Upper lobe of left lung (tissue), 6 donors: ENCODE measurements at regions not wholly inside any gene's neighbourhood (a gene's known extent, or its start where the extent isn't known, plus 50 kb on each side); places are given as distances from the start of the nearest gene placed in this dataset.
A peak's percentile ranks its signal among the peaks of the same experiment; 100 is the strongest.

ENCODE experiments used
- ATAC-seq, 2 donors: fragments of 200-7000 bp; cut with Tn5 transposase; one replicate each; pipeline ENCODE4 v1.9.1; 2022; ENCODE audit warnings: mild to moderate bottlenecking in 2 of 2, moderate library complexity in 2 of 2; ENCODE audit not compliant: low FRiP score in 2 of 2
- DNase-seq, 2 donors: peaks; one replicate each; pipeline ENCODE4 v3.0.0-alpha.2; 2019 to 2020
- H3K27ac ChIP-seq, 4 donors: fragments of 200-600 bp; sonication (generic); one replicate each; pipeline ENCODE4 v1.5.1; 2016 to 2019
- H3K27me3 ChIP-seq, 4 donors: fragments of 200-600 bp; sonication (generic); one replicate each; pipeline ENCODE4 v1.5.1; 2017 to 2019
- H3K36me3 ChIP-seq, 4 donors: fragments of 200-600 bp; sonication (generic); one replicate each; pipeline ENCODE4 v1.5.1; 2016 to 2019
- H3K4me1 ChIP-seq, 4 donors: fragments of 200-600 bp; sonication (generic); one replicate each; pipeline ENCODE4 v1.5.1; 2018 to 2019
- H3K4me3 ChIP-seq, 4 donors: fragments of 200-600 bp; sonication (generic); one replicate each; pipeline ENCODE4 v1.5.1; 2017 to 2019; ENCODE audit warnings: mild to moderate bottlenecking in 2 of 4, moderate library complexity in 1 of 4
- H3K9me3 ChIP-seq, 4 donors: fragments of 200-600 bp; sonication (generic); one replicate each; pipeline ENCODE4 v1.5.1; 2018 to 2019
- CTCF ChIP-seq, 6 experiments: fragments of 450-650 bp in 4 of 6; fragments of 200-600 bp in 2 of 6; sonication (generic) in 2 of 6; IDR thresholded peaks; one replicate each; pipeline ENCODE4 v1.5.1; 2016 to 2019; ENCODE audit warnings: antibody characterized with exemption in 6 of 6
- EP300 ChIP-seq, 4 donors: sonication (generic); formaldehyde crosslinking; IDR thresholded peaks; one replicate each; pipeline ENCODE4 v1.5.1; 2017; ENCODE audit warnings: antibody characterized with exemption in 4 of 4, control low read depth in 2 of 4
- POLR2A ChIP-seq, 4 donors: fragments of 450-650 bp; IDR thresholded peaks; one replicate each; pipeline ENCODE4 v1.5.1; 2016 to 2017; ENCODE audit warnings: antibody characterized with exemption in 4 of 4, mild to moderate bottlenecking in 2 of 4
- POLR2AphosphoS5 ChIP-seq, 2 donors: sonication (generic); formaldehyde crosslinking; IDR thresholded peaks; one replicate each; pipeline ENCODE4 v1.5.1; 2017; ENCODE audit warnings: antibody characterized with exemption in 2 of 2
- WGBS, 2 donors: methylation state at CpG; one replicate each; pipeline ENCODE4 v1.1.5; 2017 to 2018; 5-methylcytosine and 5-hydroxymethylcytosine counted together
- donor health status: DM: no; HTN: no; CAD: no; lungs with moderate emphysema.
- donor health status: DM: no; HTN: yes; CAD: no; lungs with severe emphysema.

GRCh38 chr22:25389541-25389919 lies 170.1 kb downstream of the CRYBB2 start:
- H3K4me1 ChIP-seq = peaks cover 15 to 36% (median 20%) of the 10 kb centered on the region in 4 donors
- H3K9me3 ChIP-seq = no peaks in the 10 kb centered on the region
- DNase-seq (no peak), ATAC-seq (no peak)
- TF ChIP-seq EP300 (IDR thresholded peaks at IDR 0.05) = no peak
- TF ChIP-seq CTCF (IDR thresholded peaks at IDR 0.05) = no peak
- TF ChIP-seq POLR2AphosphoS5 (IDR thresholded peaks at IDR 0.05) = no peak
- no peak for TF ChIP-seq POLR2A (IDR thresholded peaks at IDR 0.05)
- H3K27ac ChIP-seq = no peak overlapping the region
- H3K27me3 ChIP-seq = no peaks in the 10 kb centered on the region
- 88 to 92% methylated on average over 10 to 11 of the region's 11 CpGs for WGBS, 2 donors
- H3K36me3 ChIP-seq = no peaks in the 10 kb centered on the region
- H3K4me3 ChIP-seq = no peak overlapping the region

DNA sequence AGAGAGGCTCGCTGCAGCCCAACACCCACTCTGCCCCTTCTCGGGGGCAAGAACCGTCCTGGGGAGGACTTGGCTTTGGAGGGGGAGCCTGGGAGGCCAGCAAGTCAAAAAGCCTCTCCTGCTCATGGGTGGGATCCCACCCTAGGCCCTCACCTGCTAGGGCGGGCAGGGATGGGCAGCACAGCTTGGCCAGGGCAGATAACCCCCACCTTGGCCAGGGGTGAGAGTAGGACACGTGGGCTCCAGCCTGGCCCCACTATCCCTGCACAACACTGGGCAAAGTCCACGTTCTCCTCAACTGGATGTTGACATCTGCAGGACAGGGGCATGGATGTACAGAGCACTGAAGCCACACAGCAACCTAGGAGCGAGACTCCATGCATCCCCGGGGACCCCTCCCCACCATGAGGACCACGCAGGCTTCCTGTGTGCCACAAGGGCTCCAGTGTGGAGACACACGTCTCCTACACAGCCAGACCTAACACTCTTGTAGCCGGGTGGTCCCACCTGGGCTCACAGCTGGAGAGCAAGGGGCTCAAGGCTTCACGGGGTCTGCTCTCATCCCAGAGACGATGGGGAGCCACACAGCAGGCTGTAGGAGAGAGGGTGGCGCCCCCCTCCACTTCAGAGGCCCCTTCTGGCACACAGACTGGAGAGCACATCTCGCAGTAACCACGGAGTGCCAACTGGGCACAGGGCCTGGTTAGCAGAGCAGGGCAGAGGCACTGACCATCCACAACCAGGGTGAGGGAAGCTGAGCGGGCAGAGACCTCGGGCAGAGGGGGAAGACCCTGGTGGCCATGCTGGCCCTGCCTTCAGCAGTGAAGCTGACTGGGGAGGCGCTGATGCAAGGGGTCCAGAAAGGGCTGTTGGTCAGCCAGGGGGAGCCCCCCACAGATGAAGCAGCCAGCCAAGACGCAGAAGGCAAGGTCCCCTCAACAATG lies 171.1 kb downstream of the CRYBB2 start:
- TF ChIP-seq EP300 (IDR thresholded peaks at IDR 0.05) (no peak), CTCF (IDR thresholded peaks at IDR 0.05) (no peak)
- Histone ChIP-seq H3K4me3 (no peak overlapping the region), H3K9me3 (no peaks in the 10 kb centered on the region), H3K36me3 (no peaks in the 10 kb centered on the region), H3K27me3 (no peaks in the 10 kb centered on the region), H3K4me1 (peaks cover 15 to 36% (median 20%) of the 10 kb centered on the region in 4 donors), H3K27ac (no peak overlapping the region)
- DNase-seq (no peak), ATAC-seq (no peak)
- 80 to 89% methylated on average over 1 to 17 of the region's 20 CpGs for WGBS, 2 donors

DNA sequence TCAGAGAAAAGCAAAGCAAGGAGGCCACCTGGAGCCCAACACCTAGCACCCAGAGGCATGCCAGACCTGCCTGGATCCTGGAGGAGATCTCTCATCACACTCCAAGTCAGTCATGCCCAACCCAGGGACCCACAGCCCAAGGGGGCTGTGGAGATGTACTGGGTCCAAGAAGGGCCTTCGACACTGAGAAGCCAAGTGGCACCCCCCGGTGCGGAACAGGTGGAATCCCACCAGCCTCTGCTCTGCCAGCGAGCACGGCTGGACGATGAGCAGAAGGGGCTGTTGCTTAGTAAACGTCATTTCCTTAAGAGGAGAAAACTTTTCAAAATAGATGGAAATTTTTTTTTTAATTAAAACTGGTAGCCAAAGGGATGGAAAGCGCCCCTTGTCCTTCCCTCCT lies 171.9 kb upstream of the GRK3 start:
- no peak overlapping the region for H3K4me3 ChIP-seq
- no peaks in the 10 kb centered on the region for H3K9me3 ChIP-seq
- DNase-seq (no peak), ATAC-seq (no peak)
- no peak overlapping the region for H3K27ac ChIP-seq
- no peaks in the 10 kb centered on the region for H3K36me3 ChIP-seq
- H3K27me3 ChIP-seq = no peaks in the 10 kb centered on the region
- TF ChIP-seq POLR2A (IDR thresholded peaks at IDR 0.05) (no peak), CTCF (IDR thresholded peaks at IDR 0.05) (no peak), EP300 (IDR thresholded peaks at IDR 0.05) (no peak), POLR2AphosphoS5 (IDR thresholded peaks at IDR 0.05) (no peak)
- WGBS, 2 donors = 96 to 98% methylated on average over 8 of the region's 8 CpGs
- peaks cover 11 to 36% (median 22%) of the 10 kb centered on the region in 4 donors for H3K4me1 ChIP-seq

- no peak overlapping the region for H3K27ac ChIP-seq
- peaks cover 11 to 42% (median 28%) of the 10 kb centered on the region in 4 donors for H3K4me1 ChIP-seq
- no peak for TF ChIP-seq CTCF (IDR thresholded peaks at IDR 0.05)
- 92 to 97% methylated on average over 6 to 15 of the region's 15 CpGs for WGBS, 2 donors
- ATAC-seq (peak in 1 of 2 donors; percentile 8), DNase-seq (peak in 1 of 2 donors; percentile 65)
- no peaks in the 10 kb centered on the region for H3K9me3 ChIP-seq
- no peaks in the 10 kb centered on the region for H3K27me3 ChIP-seq
- H3K4me3 ChIP-seq = no peak overlapping the region
- H3K36me3 ChIP-seq = no peaks in the 10 kb centered on the region
These were observed 171.2 kb upstream of the GRK3 start for GRCh38 chr22:25393121-25393805.
